IPS DF 6.9 (cell line): ENCODE measurements at regions not wholly inside any gene's neighbourhood (a gene's known extent, or its start where the extent isn't known, plus 50 kb on each side); places are given as distances from the start of the nearest gene placed in this dataset.

Experiments
- DNase-seq: peaks from one replicate; pipeline ENCODE4 v3.0.0-alpha.2; 2013; ENCODE audit warnings: low read depth, low spot score
- H3K27ac ChIP-seq: one replicate; pipeline ENCODE4 v1.5.1; 2013; ENCODE audit warnings: low read length, control low read depth
- H3K27me3 ChIP-seq: 2 replicates; pipeline ENCODE4 v1.6.1; 2013; ENCODE audit warnings: mild to moderate bottlenecking, low read length; ENCODE audit not compliant: control insufficient read depth, insufficient read depth
- H3K36me3 ChIP-seq: 2 replicates; pipeline ENCODE4 v1.6.1; 2013; ENCODE audit warnings: low read length; ENCODE audit not compliant: control insufficient read depth, insufficient read depth
- H3K4me1 ChIP-seq: 2 replicates; pipeline ENCODE4 v1.6.1; 2013; ENCODE audit warnings: low read length; ENCODE audit not compliant: control insufficient read depth, insufficient read depth
- H3K4me3 ChIP-seq: 2 replicates; pipeline ENCODE4 v1.5.1; 2013; ENCODE audit warnings: mild to moderate bottlenecking, low read length
- H3K9me3 ChIP-seq: 2 replicates; pipeline ENCODE4 v1.6.1; 2013; ENCODE audit warnings: low read length, inconsistent platforms; ENCODE audit not compliant: control insufficient read depth, insufficient read depth
- WGBS: extraction: QIAGEN DNeasy Blood & Tissue Kit; methylation state at CpG from one replicate; pipeline ENCODE4 v1.1.7; 2013; ENCODE audit warnings: mixed read lengths, missing lambda C conversion rate; ENCODE audit not compliant: insufficient read length, insufficient coverage; 5-methylcytosine and 5-hydroxymethylcytosine counted together

DNA sequence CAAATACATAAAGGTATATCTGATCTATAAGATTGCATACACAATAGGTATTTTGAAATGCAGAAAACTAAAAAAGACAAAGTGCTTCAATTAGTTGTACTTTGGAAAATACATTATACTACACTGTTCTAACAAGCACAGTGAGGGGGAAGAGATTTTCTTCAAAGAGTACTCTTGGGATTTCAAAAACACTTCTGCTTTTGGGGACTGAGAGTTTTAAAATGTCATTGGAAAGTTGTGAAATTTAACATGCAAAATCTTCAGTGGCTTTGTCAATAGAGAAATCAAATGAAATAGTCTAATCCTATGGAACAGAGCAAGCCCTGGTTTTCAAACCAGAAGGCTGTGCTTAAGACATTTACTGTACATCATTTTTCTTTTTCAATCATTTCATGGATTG is 322.2 kb upstream of the SEMA6D start:
- no peaks in the 10 kb centered on the region for H3K9me3 ChIP-seq
- no peak overlapping the region for H3K4me3 ChIP-seq
- H3K27me3 ChIP-seq: no peaks in the 10 kb centered on the region
- no peaks in the 10 kb centered on the region for H3K4me1 ChIP-seq
- no peaks in the 10 kb centered on the region for H3K36me3 ChIP-seq
- no peak overlapping the region for H3K27ac ChIP-seq
- DNase-seq: no peak

DNA sequence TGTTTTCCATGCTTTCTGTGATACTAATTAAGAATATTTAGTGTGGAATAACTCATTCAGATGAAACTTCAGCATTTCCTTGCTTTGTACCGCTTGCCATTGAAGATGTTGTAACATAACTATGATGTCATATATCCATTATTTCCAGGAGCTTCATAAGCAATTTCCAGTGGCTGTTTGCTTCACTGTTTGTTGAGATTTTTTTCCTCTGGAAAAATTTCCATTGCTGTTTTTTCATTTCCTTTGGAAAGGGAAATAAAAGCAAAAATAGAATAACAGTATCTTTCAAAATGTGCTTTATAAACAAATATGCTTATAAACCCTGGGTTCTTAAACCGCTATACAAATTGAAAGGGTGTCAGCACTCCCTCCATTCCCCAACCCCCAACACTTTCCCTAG is 319.6 kb upstream of the SEMA6D start:
- no peaks in the 10 kb centered on the region for H3K36me3 ChIP-seq
- no CpG with 5 or more reads among the region's 2 CpGs for WGBS
- H3K4me3 ChIP-seq: no peak overlapping the region
- DNase-seq: no peak
- no peaks in the 10 kb centered on the region for H3K9me3 ChIP-seq
- no peaks in the 10 kb centered on the region for H3K4me1 ChIP-seq
- H3K27ac ChIP-seq: no peak overlapping the region
- H3K27me3 ChIP-seq: no peaks in the 10 kb centered on the region

- WGBS: no CpG with 5 or more reads among the region's 3 CpGs
- no peak for DNase-seq
- no peaks in the 10 kb centered on the region for H3K27me3 ChIP-seq
Observed at GRCh38 chr15:47398132-47398531, 319.2 kb upstream of the SEMA6D start.

DNA sequence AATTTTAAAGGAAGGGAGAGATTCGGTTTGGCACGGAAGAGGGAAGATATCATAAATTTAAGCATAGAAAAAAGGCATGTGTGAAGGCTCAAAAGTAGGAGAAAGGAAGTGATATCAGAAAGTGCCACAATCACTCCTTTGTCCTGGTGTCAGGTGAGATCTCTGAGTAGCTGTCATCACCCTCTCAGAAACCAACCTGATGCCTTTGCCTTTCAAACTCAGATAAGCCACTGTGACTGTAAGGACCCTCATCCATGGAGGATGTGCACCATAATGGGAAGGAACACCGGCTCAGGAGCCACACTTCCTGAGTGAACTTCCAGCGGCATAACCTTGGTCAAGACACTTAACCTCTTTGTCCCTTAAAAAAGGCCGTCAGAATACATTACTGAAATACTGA is 318.7 kb upstream of the SEMA6D start:
- Histone ChIP-seq H3K27ac (no peak overlapping the region), H3K36me3 (no peaks in the 10 kb centered on the region), H3K4me3 (no peak overlapping the region), H3K4me1 (no peaks in the 10 kb centered on the region), H3K9me3 (no peaks in the 10 kb centered on the region), H3K27me3 (no peaks in the 10 kb centered on the region)
- WGBS: 100% methylated on average over 2 of the region's 5 CpGs
- no peak for DNase-seq

More at GRCh38 chr15:47398132-47398531, 319.2 kb upstream of the SEMA6D start:
- H3K4me3 ChIP-seq: no peak overlapping the region
- H3K36me3 ChIP-seq: no peaks in the 10 kb centered on the region
- no peaks in the 10 kb centered on the region for H3K9me3 ChIP-seq
- no peak overlapping the region for H3K27ac ChIP-seq
- H3K4me1 ChIP-seq: no peaks in the 10 kb centered on the region

DNA sequence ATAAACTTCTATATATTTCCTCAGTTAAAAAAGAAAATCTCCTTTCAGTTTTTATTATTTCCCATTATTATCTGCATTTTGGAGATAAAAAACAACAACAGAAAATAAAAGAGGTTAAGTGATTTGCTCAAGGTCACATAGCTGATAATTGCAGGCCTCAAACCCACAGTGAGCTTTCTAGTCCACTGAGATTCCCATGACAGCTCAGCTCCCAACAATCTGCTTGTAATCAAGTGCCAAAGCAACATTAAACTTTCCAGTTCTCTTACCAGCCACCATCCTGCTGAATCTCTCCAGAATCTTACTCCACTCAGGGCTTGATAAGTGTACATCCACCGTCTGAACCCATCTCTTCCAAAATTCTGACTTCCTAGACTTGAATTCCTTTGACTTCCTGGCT is 318.2 kb upstream of the SEMA6D start:
- Histone ChIP-seq H3K27ac (no peak overlapping the region), H3K9me3 (no peaks in the 10 kb centered on the region), H3K36me3 (no peaks in the 10 kb centered on the region), H3K27me3 (no peaks in the 10 kb centered on the region), H3K4me1 (no peaks in the 10 kb centered on the region), H3K4me3 (no peak overlapping the region)
- no CpG with 5 or more reads among the region's 1 CpG for WGBS
- no peak for DNase-seq

- Histone ChIP-seq H3K4me3 (no peak overlapping the region), H3K27me3 (no peaks in the 10 kb centered on the region), H3K9me3 (no peaks in the 10 kb centered on the region), H3K27ac (no peak overlapping the region), H3K4me1 (no peaks in the 10 kb centered on the region), H3K36me3 (no peaks in the 10 kb centered on the region)
- no CpG with 5 or more reads among the region's 2 CpGs for WGBS
- no peak for DNase-seq
Observed at GRCh38 chr15:47400603-47401002, 316.7 kb upstream of the SEMA6D start.

- H3K36me3 ChIP-seq: no peaks in the 10 kb centered on the region
- no peaks in the 10 kb centered on the region for H3K27me3 ChIP-seq
- WGBS: no CpG with 5 or more reads among the region's 3 CpGs
- H3K9me3 ChIP-seq: no peaks in the 10 kb centered on the region
- DNase-seq: no peak
- H3K4me1 ChIP-seq: 0 out of 2 replicates have a peak, but pooled peaks cover 1% of the 10 kb centered on the region
- H3K27ac ChIP-seq: no peak overlapping the region
- no peak overlapping the region for H3K4me3 ChIP-seq
Observed at GRCh38 chr15:47401427-47401826, 315.9 kb upstream of the SEMA6D start.

- H3K36me3 ChIP-seq: no peaks in the 10 kb centered on the region
- no peak for DNase-seq
- H3K27ac ChIP-seq: no peak overlapping the region
- H3K4me3 ChIP-seq: no peak overlapping the region
- H3K27me3 ChIP-seq: no peaks in the 10 kb centered on the region
- no CpG with 5 or more reads among the region's 1 CpG for WGBS
- 0 out of 2 replicates have a peak, but pooled peaks cover 1% of the 10 kb centered on the region for H3K4me1 ChIP-seq
- no peaks in the 10 kb centered on the region for H3K9me3 ChIP-seq
Observed at GRCh38 chr15:47402829-47403228, 314.5 kb upstream of the SEMA6D start.

DNA sequence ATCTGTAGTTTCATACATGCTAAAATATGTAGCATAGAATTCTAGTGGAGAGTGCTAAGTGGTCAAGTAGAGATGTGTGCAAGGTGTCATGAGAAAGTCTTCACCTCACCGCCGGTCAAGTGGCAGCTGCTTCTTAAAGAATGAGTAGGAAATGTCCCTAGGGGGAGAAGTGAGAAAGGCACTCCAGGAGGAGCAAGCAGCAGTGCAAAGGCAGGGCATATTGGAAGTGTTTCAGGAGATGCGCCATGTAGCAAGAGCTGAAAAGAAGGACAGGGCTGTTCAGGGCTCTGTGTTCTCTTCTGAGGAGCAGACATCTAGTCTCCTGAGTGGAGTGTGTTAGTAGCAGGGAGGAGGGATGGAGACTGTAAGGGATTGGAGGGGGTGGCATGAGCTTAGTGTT is 312.4 kb upstream of the SEMA6D start:
- Histone ChIP-seq H3K36me3 (no peaks in the 10 kb centered on the region), H3K27ac (no peak overlapping the region), H3K4me1 (0 out of 2 replicates have a peak, but pooled peaks cover 1% of the 10 kb centered on the region), H3K9me3 (no peaks in the 10 kb centered on the region), H3K4me3 (no peak overlapping the region), H3K27me3 (no peaks in the 10 kb centered on the region)
- WGBS: no CpG with 5 or more reads among the region's 3 CpGs
- DNase-seq: no peak

DNA sequence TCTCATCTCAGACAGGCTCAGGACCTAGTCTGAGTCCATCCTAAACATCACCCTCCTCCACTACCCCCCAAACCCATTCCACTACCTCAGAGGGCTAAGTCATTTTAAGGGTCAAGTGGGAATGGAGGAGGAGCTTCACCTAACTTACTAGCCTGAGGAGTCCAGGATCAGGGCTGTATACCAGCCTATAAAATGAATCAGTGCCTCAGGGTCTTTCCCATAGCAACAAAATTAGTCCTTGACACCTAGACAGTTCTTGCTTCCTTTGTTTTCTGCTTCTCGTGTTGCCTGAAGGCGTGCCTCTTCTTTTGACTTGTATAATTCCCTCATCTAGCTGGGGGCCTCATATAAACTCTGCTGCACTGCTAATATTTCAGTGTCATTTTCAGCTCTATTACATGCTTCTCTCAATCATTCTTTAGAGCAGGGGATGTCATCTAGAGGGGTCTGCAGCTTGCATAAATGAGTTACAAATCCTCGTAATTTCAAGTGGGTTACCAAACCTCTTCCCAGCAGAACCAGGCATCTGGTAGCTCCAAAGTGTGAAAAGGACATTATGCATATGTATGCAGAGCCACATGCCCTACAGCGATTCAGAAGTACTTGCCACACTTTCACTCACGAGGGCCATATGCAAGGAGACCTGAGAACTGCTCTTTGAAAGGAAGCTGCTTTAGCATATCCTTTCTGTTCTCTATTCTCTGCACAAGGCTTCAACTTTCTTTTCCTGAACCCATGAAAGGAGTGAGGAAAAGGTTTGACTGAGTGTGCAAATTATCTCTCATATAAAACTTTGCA is 311.7 kb upstream of the SEMA6D start:
- WGBS: no CpG with 5 or more reads among the region's 5 CpGs
- Histone ChIP-seq H3K27ac (no peak overlapping the region), H3K36me3 (no peaks in the 10 kb centered on the region), H3K4me3 (no peak overlapping the region), H3K27me3 (no peaks in the 10 kb centered on the region), H3K4me1 (0 out of 2 replicates have a peak, but pooled peaks cover 1% of the 10 kb centered on the region), H3K9me3 (no peaks in the 10 kb centered on the region)
- no peak for DNase-seq

DNA sequence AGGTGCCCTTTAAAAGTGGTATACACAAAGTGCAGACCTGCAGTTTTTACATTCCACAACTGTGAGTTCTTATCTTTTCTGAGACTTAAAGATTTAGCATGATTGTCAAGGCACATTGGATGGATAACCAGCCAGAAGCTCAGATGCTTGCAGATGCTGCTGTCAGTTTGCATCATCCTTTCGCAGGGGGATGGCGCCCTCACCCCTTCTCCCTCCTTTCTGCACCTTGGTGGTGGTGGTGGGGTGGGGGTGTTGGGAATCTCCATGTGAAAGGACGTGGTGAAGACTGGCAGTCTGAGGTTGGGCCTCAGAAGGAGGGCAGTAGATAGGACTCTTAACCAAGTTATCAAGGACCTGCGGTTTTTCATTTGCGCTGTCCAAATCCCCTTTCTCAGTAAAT is 309.6 kb upstream of the SEMA6D start:
- Histone ChIP-seq H3K4me3 (no peak overlapping the region), H3K27me3 (no peaks in the 10 kb centered on the region), H3K27ac (no peak overlapping the region), H3K36me3 (no peaks in the 10 kb centered on the region), H3K4me1 (0 out of 2 replicates have a peak, but pooled peaks cover 1% of the 10 kb centered on the region), H3K9me3 (no peaks in the 10 kb centered on the region)
- DNase-seq: no peak
- no CpG with 5 or more reads among the region's 5 CpGs for WGBS
